DND-41 (cell line): ENCODE measurements at regions not wholly inside any gene's neighbourhood (a gene's known extent, or its start where the extent isn't known, plus 50 kb on each side); places are given as distances from the start of the nearest gene placed in this dataset.

Source experiments
- EZH2 ChIP-seq: IDR thresholded peaks from 3 replicates; pipeline ENCODE4 v1.6.1; 2012; ENCODE audit warnings: borderline replicate concordance, low read depth, mild to moderate bottlenecking, moderate library complexity, low read length, inconsistent platforms; ENCODE audit not compliant: severe bottlenecking
- TF ChIP-seq, protein P1 (sequence below): IDR thresholded peaks from 2 replicates; pipeline ENCODE4 v1.5.1; 2012; ENCODE audit warnings: borderline replicate concordance, low read length, moderate library complexity, mild to moderate bottlenecking; ENCODE audit not compliant: poor library complexity, severe bottlenecking; ENCODE audit errors: extremely low read depth

DNA sequence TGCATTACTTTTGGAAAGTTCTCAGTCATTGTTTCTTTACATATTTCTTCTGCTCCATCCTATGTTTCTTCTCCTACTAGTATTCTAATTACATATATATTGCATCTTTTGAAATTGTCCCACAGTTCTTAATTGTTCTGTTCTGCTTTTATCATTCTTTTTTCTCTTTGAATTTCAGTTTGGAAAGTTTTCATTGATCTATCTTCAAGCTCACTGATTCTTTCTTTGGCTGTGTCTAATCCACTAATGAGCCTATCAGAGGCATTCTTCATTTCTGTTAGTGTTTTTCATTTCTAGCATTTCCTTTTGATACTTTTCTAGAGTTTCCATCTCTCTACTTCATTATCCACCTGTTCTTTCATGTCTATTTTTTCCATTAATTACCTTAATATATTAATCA, 159.0 kb upstream of the KCNJ15 start:
- TF ChIP-seq EZH2, result no peak
- TF ChIP-seq, protein P1, sequence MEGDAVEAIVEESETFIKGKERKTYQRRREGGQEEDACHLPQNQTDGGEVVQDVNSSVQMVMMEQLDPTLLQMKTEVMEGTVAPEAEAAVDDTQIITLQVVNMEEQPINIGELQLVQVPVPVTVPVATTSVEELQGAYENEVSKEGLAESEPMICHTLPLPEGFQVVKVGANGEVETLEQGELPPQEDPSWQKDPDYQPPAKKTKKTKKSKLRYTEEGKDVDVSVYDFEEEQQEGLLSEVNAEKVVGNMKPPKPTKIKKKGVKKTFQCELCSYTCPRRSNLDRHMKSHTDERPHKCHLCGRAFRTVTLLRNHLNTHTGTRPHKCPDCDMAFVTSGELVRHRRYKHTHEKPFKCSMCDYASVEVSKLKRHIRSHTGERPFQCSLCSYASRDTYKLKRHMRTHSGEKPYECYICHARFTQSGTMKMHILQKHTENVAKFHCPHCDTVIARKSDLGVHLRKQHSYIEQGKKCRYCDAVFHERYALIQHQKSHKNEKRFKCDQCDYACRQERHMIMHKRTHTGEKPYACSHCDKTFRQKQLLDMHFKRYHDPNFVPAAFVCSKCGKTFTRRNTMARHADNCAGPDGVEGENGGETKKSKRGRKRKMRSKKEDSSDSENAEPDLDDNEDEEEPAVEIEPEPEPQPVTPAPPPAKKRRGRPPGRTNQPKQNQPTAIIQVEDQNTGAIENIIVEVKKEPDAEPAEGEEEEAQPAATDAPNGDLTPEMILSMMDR, result no peak
